ENCODE measurements at regions not wholly inside any gene's neighbourhood (a gene's known extent, or its start where the extent isn't known, plus 50 kb on each side); places are given as distances from the start of the nearest gene placed in this dataset.

GRCh38 chr2:88834376-88834775, 142.9 kb downstream of the RPIA start:
- H3K27ac ChIP-seq, result no peak overlapping the region
- no peak for TF ChIP-seq CTCF (conservative IDR thresholded peaks at IDR 0.05)

- no peak overlapping the region for H3K27ac ChIP-seq
- no peak for TF ChIP-seq CTCF (conservative IDR thresholded peaks at IDR 0.05)
These were observed 143.4 kb downstream of the RPIA start for GRCh38 chr2:88834866-88835265.

GRCh38 chr2:88835726-88836125, 144.3 kb downstream of the RPIA start:
- no peak overlapping the region for H3K27ac ChIP-seq
- no peak for TF ChIP-seq CTCF (conservative IDR thresholded peaks at IDR 0.05)

- no peak for TF ChIP-seq CTCF (conservative IDR thresholded peaks at IDR 0.05)
- no peak overlapping the region for H3K27ac ChIP-seq
These were observed 144.9 kb downstream of the RPIA start for GRCh38 chr2:88836351-88836750.

- no peak overlapping the region for H3K27ac ChIP-seq
- no peak for TF ChIP-seq CTCF (conservative IDR thresholded peaks at IDR 0.05)
These were observed 146.2 kb downstream of the RPIA start for GRCh38 chr2:88837511-88838160.

GRCh38 chr2:88838165-88838635, 146.7 kb downstream of the RPIA start:
- TF ChIP-seq CTCF (conservative IDR thresholded peaks at IDR 0.05), result no peak
- no peak overlapping the region for H3K27ac ChIP-seq

- TF ChIP-seq CTCF (conservative IDR thresholded peaks at IDR 0.05), result no peak
These were observed 149.9 kb downstream of the RPIA start for GRCh38 chr2:88841224-88841929.

More at GRCh38 chr2:88841224-88841929, 149.9 kb downstream of the RPIA start:
- no peak overlapping the region for H3K27ac ChIP-seq
